HFF-Myc (cell line): ENCODE measurements at regions not wholly inside any gene's neighbourhood (a gene's known extent, or its start where the extent isn't known, plus 50 kb on each side); places are given as distances from the start of the nearest gene placed in this dataset.

Source experiments
- DNase-seq: peaks from one replicate; pipeline ENCODE4 v3.0.0-alpha.2; 2011; ENCODE audit warnings: low read depth; ENCODE audit errors: extremely low read depth
- H3K4me3 ChIP-seq: replicated peaks from 2 replicates; pipeline ENCODE4 v1.5.1; 2011; ENCODE audit warnings: low read depth, mild to moderate bottlenecking, control low read depth, low read length
- CTCF ChIP-seq: IDR thresholded peaks from 2 replicates; pipeline ENCODE4 v1.5.1; 2012; ENCODE audit warnings: mild to moderate bottlenecking, low read depth, low read length, control low read depth; ENCODE audit errors: missing control alignments

- TF ChIP-seq CTCF: no peak
- H3K4me3 ChIP-seq: no peak overlapping the region
- DNase-seq: no peak
Observed at GRCh38 chr2:7704296-7704865, 787.2 kb downstream of the RNF144A start.

- no peak for DNase-seq
- no peak overlapping the region for H3K4me3 ChIP-seq
- no peak for TF ChIP-seq CTCF
Observed at GRCh38 chr2:7706791-7707190, 789.6 kb downstream of the RNF144A start.

- DNase-seq: no peak
- TF ChIP-seq CTCF: no peak
- no peak overlapping the region for H3K4me3 ChIP-seq
Observed at GRCh38 chr2:7707723-7708122, 790.5 kb downstream of the RNF144A start.

- peak; percentile 45 for DNase-seq
- no peak overlapping the region for H3K4me3 ChIP-seq
- TF ChIP-seq CTCF: no peak
Observed at GRCh38 chr2:7709907-7710306, 792.7 kb downstream of the RNF144A start.

- no peak for DNase-seq
- TF ChIP-seq CTCF: no peak
- H3K4me3 ChIP-seq: no peak overlapping the region
Observed at GRCh38 chr2:7711167-7711566, 794.0 kb downstream of the RNF144A start.

- no peak for TF ChIP-seq CTCF
- no peak overlapping the region for H3K4me3 ChIP-seq
- DNase-seq: no peak
Observed at GRCh38 chr2:7719876-7720275, 802.7 kb downstream of the RNF144A start.

- no peak for TF ChIP-seq CTCF
- H3K4me3 ChIP-seq: no peak overlapping the region
- DNase-seq: no peak
Observed at GRCh38 chr2:7721413-7721995, 804.3 kb downstream of the RNF144A start.
